T-helper 17 cell (primary cell): ENCODE measurements at regions not wholly inside any gene's neighbourhood (a gene's known extent, or its start where the extent isn't known, plus 50 kb on each side); places are given as distances from the start of the nearest gene placed in this dataset.

Experiments
- ATAC-seq: fragments of 150-1000 bp; cut with Tn5 transposase; 2 replicates; pipeline ENCODE4 v1.10.0; 2021; ENCODE audit warnings: mild to moderate bottlenecking, moderate library complexity
- DNase-seq, 3 donors: peaks; one replicate each; pipeline versions ENCODE4 v3.0.0 to v3.0.0-alpha.2; 2020 to 2021
- H3K9me3 ChIP-seq: one replicate; pipeline ENCODE4 v1.7.0; 2013; ENCODE audit warnings: low read length, mild to moderate bottlenecking; ENCODE audit not compliant: control insufficient read depth, poor library complexity, severe bottlenecking
- H3K27ac Mint-ChIP-seq: one replicate; pipeline ENCODE4 v1.8.0; 2022; ENCODE audit warnings: mild to moderate bottlenecking, moderate library complexity, mixed read lengths
- H3K27me3 Mint-ChIP-seq: one replicate; pipeline ENCODE4 v1.8.0; 2022; ENCODE audit warnings: mixed read lengths
- H3K36me3 Mint-ChIP-seq: one replicate; pipeline ENCODE4 v1.8.0; 2022; ENCODE audit warnings: low read depth, mixed read lengths
- H3K4me1 Mint-ChIP-seq: one replicate; pipeline ENCODE4 v1.8.0; 2022; ENCODE audit warnings: mild to moderate bottlenecking, mixed read lengths
- H3K4me3 Mint-ChIP-seq: one replicate; pipeline ENCODE4 v1.8.0; 2022; ENCODE audit warnings: mild to moderate bottlenecking, moderate library complexity, mixed read lengths

- Mint-ChIP-seq H3K4me3 (no peak overlapping the region), H3K4me1 (peaks cover 11% of the 10 kb centered on the region), H3K36me3 (peaks cover 2% of the 10 kb centered on the region), H3K27me3 (peaks cover 21% of the 10 kb centered on the region), H3K27ac (no peak overlapping the region)
- no peaks in the 10 kb centered on the region for H3K9me3 ChIP-seq
- no peak for DNase-seq
- peak; percentile 49 for ATAC-seq
Observed at GRCh38 chr9:21591221-21592062, 109.3 kb upstream of the IFNE start.

DNA sequence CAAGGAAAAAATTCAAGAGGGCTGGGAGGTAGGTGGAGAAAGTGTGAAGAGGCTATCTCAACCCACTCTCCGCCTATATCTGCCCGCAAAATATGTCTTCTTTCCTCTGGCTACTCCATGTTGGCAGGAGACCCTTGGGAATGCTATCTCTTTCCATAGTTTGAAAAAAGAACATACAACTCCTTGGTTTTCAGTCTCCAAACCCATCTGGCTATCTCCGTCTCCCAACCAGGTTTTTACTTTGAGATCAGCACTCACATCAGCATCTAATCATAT lies 109.9 kb upstream of the IFNE start:
- ATAC-seq (no peak), DNase-seq (no peak)
- no peak overlapping the region for H3K27ac Mint-ChIP-seq
- peaks cover 11% of the 10 kb centered on the region for H3K4me1 Mint-ChIP-seq
- peaks cover 2% of the 10 kb centered on the region for H3K36me3 Mint-ChIP-seq
- no peaks in the 10 kb centered on the region for H3K9me3 ChIP-seq
- peaks cover 21% of the 10 kb centered on the region for H3K27me3 Mint-ChIP-seq
- no peak overlapping the region for H3K4me3 Mint-ChIP-seq

DNA sequence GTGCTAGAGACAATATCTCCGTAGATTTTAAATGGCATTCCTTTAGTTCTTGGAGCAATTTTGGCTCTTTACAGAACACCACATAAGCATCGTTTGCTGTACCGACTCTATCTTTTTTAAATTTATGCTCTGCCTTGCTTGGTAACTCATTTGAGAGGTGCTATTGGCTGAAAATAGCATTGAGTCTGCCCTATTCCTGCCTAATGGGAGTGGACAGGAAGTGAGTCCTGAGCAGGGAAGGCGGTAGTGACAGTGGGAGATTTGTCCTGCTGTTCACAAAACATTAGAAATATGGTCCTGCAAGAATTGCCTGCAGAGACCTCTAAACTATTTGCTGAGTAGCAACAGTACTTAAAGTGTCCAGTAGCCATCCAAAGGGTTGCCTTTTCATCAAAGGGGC lies 115.2 kb upstream of the IFNE start:
- no peaks in the 10 kb centered on the region for H3K9me3 ChIP-seq
- Mint-ChIP-seq H3K36me3 (peaks cover 4% of the 10 kb centered on the region), H3K4me1 (no peaks in the 10 kb centered on the region), H3K27me3 (peaks cover 42% of the 10 kb centered on the region), H3K4me3 (no peak overlapping the region), H3K27ac (no peak overlapping the region)
- DNase-seq (no peak), ATAC-seq (no peak)

GRCh38 chr9:21598749-21599148 lies 116.6 kb upstream of the IFNE start:
- Mint-ChIP-seq H3K4me3 (no peak overlapping the region), H3K4me1 (no peaks in the 10 kb centered on the region), H3K27ac (no peak overlapping the region), H3K27me3 (peaks cover 44% of the 10 kb centered on the region), H3K36me3 (peaks cover 4% of the 10 kb centered on the region)
- ATAC-seq: no peak
- no peak for DNase-seq
- H3K9me3 ChIP-seq: no peaks in the 10 kb centered on the region

- H3K4me3 Mint-ChIP-seq: no peak overlapping the region
- no peak overlapping the region for H3K27ac Mint-ChIP-seq
- no peak for DNase-seq
- peaks cover 7% of the 10 kb centered on the region for H3K36me3 Mint-ChIP-seq
- H3K4me1 Mint-ChIP-seq: no peaks in the 10 kb centered on the region
- H3K27me3 Mint-ChIP-seq: peaks cover 27% of the 10 kb centered on the region
- no peak for ATAC-seq
- H3K9me3 ChIP-seq: no peaks in the 10 kb centered on the region
Observed at GRCh38 chr9:21605489-21605931, 123.4 kb upstream of the IFNE start.

- H3K4me3 Mint-ChIP-seq: no peak overlapping the region
- DNase-seq (no peak), ATAC-seq (no peak)
- no peak overlapping the region for H3K27ac Mint-ChIP-seq
- H3K4me1 Mint-ChIP-seq: peaks cover 11% of the 10 kb centered on the region
- peaks cover 11% of the 10 kb centered on the region for H3K27me3 Mint-ChIP-seq
- no peaks in the 10 kb centered on the region for H3K9me3 ChIP-seq
- peaks cover 4% of the 10 kb centered on the region for H3K36me3 Mint-ChIP-seq
Observed at GRCh38 chr9:21607576-21607975, 125.5 kb upstream of the IFNE start.

DNA sequence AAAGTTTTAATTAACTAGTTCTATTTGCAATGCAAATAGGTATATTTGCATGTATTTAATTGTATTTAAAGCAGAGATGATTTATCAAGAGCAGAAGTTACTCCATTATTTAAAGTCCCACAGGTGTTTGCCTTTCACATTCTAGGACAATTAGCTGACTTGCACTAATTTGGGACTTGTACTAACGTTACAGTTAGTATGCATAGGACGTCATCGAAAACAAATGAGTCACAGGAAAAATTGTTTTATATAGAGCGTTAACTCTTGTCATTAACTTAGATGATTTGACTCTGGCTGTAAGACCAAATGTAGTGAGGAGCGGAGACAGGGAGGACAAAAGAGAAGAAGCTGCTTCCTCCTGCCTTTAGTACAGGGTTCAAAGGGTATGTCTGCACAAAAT lies 126.1 kb upstream of the IFNE start:
- H3K9me3 ChIP-seq: no peaks in the 10 kb centered on the region
- Mint-ChIP-seq H3K4me3 (no peak overlapping the region), H3K27me3 (peaks cover 11% of the 10 kb centered on the region), H3K36me3 (peaks cover 4% of the 10 kb centered on the region), H3K4me1 (peaks cover 11% of the 10 kb centered on the region), H3K27ac (no peak overlapping the region)
- ATAC-seq (no peak), DNase-seq (no peak)

GRCh38 chr9:21609506-21609905 lies 127.4 kb upstream of the IFNE start:
- H3K9me3 ChIP-seq: no peaks in the 10 kb centered on the region
- peaks cover under 1% of the 10 kb centered on the region for H3K36me3 Mint-ChIP-seq
- DNase-seq (no peak), ATAC-seq (no peak)
- H3K27ac Mint-ChIP-seq: no peak overlapping the region
- H3K27me3 Mint-ChIP-seq: peaks cover 1% of the 10 kb centered on the region
- H3K4me1 Mint-ChIP-seq: peaks cover 12% of the 10 kb centered on the region
- no peak overlapping the region for H3K4me3 Mint-ChIP-seq

GRCh38 chr9:21611891-21612290 lies 129.8 kb upstream of the IFNE start:
- peak; percentile 64 for ATAC-seq
- Mint-ChIP-seq H3K4me3 (peak overlapping the region; percentile 45), H3K27me3 (peaks cover 6% of the 10 kb centered on the region), H3K4me1 (peaks cover 13% of the 10 kb centered on the region), H3K27ac (peak overlapping the region; percentile 32), H3K36me3 (no peaks in the 10 kb centered on the region)
- H3K9me3 ChIP-seq: no peaks in the 10 kb centered on the region
- no peak for DNase-seq

- no peak for DNase-seq
- H3K27me3 Mint-ChIP-seq: peaks cover 6% of the 10 kb centered on the region
- no peak overlapping the region for H3K27ac Mint-ChIP-seq
- H3K36me3 Mint-ChIP-seq: no peaks in the 10 kb centered on the region
- H3K4me3 Mint-ChIP-seq: no peak overlapping the region
- H3K4me1 Mint-ChIP-seq: peaks cover 17% of the 10 kb centered on the region
- no peak for ATAC-seq
- H3K9me3 ChIP-seq: no peaks in the 10 kb centered on the region
Observed at GRCh38 chr9:21615018-21615417, 132.9 kb upstream of the IFNE start.

DNA sequence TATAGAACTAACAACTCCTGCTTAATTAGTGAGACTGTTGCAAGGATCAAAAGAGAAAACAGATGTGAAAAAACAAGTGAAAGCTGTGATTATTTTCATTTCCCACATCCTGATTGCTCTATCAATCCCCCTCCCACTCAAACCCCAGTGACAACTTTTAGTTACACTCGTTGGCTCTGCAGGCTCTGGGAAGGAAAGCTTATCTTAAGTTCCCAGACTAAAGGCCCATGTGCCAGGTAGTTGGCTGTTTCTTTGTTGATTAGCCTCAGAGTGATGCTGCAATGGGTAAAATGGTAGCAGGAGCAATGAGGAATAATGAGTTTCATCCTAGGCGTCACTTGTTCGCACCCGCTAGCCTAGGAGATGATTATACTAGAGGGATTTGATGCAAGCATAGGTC lies 133.3 kb upstream of the IFNE start:
- H3K9me3 ChIP-seq: no peaks in the 10 kb centered on the region
- no peak for DNase-seq
- ATAC-seq: no peak
- Mint-ChIP-seq H3K27me3 (peaks cover 6% of the 10 kb centered on the region), H3K36me3 (no peaks in the 10 kb centered on the region), H3K27ac (no peak overlapping the region), H3K4me1 (peaks cover 17% of the 10 kb centered on the region), H3K4me3 (no peak overlapping the region)

DNA sequence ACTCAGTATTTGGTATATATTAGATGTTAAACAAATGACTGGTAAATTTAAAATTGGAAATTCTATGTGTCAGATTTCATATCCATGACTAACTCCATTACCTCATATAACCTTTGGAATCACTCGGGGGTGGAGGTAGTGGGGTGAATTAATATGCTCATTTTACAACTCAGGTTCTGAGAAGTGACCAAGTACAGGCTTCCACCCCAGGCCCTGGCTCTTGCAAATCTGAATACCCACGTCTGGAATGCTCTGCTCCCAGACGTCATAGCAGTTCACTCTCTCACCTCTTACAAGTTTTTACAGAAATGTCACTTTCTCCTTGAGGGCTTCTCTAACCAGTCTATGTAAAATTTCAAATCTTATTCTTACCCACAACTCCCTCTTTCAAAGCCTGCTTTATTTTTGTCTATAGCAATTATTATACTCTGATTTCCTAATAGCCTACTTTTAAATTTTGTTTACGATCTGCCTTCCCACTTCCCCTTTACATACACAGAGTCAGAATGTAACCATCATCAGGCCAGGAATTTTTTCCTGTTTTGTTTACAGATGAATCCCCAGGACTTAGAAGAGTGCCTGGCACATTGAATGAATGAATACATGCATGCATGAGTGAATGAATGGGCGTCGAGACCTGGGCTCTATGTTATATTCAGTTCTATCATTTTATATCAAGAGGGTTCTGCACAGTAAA lies 134.1 kb upstream of the IFNE start:
- no peaks in the 10 kb centered on the region for H3K36me3 Mint-ChIP-seq
- H3K4me3 Mint-ChIP-seq: no peak overlapping the region
- DNase-seq (no peak), ATAC-seq (no peak)
- peaks cover 15% of the 10 kb centered on the region for H3K4me1 Mint-ChIP-seq
- no peak overlapping the region for H3K27ac Mint-ChIP-seq
- H3K27me3 Mint-ChIP-seq: peaks cover 6% of the 10 kb centered on the region
- H3K9me3 ChIP-seq: no peaks in the 10 kb centered on the region

GRCh38 chr9:21624675-21625644 lies 142.8 kb upstream of the IFNE start:
- Mint-ChIP-seq H3K36me3 (peaks cover 9% of the 10 kb centered on the region), H3K27ac (no peak overlapping the region), H3K4me1 (peaks cover 6% of the 10 kb centered on the region), H3K27me3 (peaks cover 20% of the 10 kb centered on the region), H3K4me3 (no peak overlapping the region)
- DNase-seq (no peak), ATAC-seq (no peak)
- H3K9me3 ChIP-seq: no peaks in the 10 kb centered on the region
